Cardiac septum (tissue), 1 donor: ENCODE measurements at regions not wholly inside any gene's neighbourhood (a gene's known extent, or its start where the extent isn't known, plus 50 kb on each side); places are given as distances from the start of the nearest gene placed in this dataset.
"Not testable (repeated sequence)": the region's sequence is repeated elsewhere in the genome, so short reads cannot be mapped to it uniquely, and the experiment has no call there.

Source experiments
- DNase-seq: peaks from one replicate; pipeline ENCODE4 v3.0.0-alpha.2; 2020; ENCODE audit warnings: low spot score
- intact Hi-C: fragments of 100-400 bp; cut with DNase I; formaldehyde crosslinking; loops from one replicate; pipeline ENCODE4 v1.14.0; 2022
- donor health status: DM: no; HTN: no; CAD: no.

- intact Hi-C loops: no loop called here
Observed at GRCh38 chr2:150669492-150669891, 182.0 kb upstream of the RND3 start.

GRCh38 chr2:150667039-150667438, 179.6 kb upstream of the RND3 start:
- DNase-seq, intact Hi-C loops: not testable (repeated sequence)

More at GRCh38 chr2:150669492-150669891, 182.0 kb upstream of the RND3 start:
- no peak for DNase-seq

- intact Hi-C loops: no loop called here
- DNase-seq: no peak
Observed at GRCh38 chr2:150663143-150663542, 175.7 kb upstream of the RND3 start.

- intact Hi-C loops: no loop called here
- DNase-seq: no peak
Observed at GRCh38 chr2:150656002-150656401, 168.5 kb upstream of the RND3 start.

- intact Hi-C loops: no loop called here
- no peak for DNase-seq
Observed at GRCh38 chr2:150653351-150653750, 165.9 kb upstream of the RND3 start.

GRCh38 chr2:150647943-150648342, 160.5 kb upstream of the RND3 start:
- intact Hi-C loops: no loop called here
- no peak for DNase-seq

- DNase-seq: no peak
- intact Hi-C loops: no loop called here
Observed at GRCh38 chr2:150646746-150647145, 159.3 kb upstream of the RND3 start.

GRCh38 chr2:150644298-150645067, 157.0 kb upstream of the RND3 start:
- intact Hi-C loops: no loop called here

GRCh38 chr2:150643114-150643725, 155.8 kb upstream of the RND3 start:
- DNase-seq: no peak
- intact Hi-C loops: no loop called here

More at GRCh38 chr2:150644298-150645067, 157.0 kb upstream of the RND3 start:
- no peak for DNase-seq

GRCh38 chr2:150640039-150640438, 152.6 kb upstream of the RND3 start:
- DNase-seq: no peak
- intact Hi-C loops: no loop called here

- no peak for DNase-seq
- intact Hi-C loops: no loop called here
Observed at GRCh38 chr2:150639383-150639782, 151.9 kb upstream of the RND3 start.

GRCh38 chr2:150631236-150631821, 143.9 kb upstream of the RND3 start:
- DNase-seq: no peak
- intact Hi-C loops: no loop called here

- intact Hi-C loops: no loop called here
- no peak for DNase-seq
Observed at GRCh38 chr2:150630587-150631235, 143.2 kb upstream of the RND3 start.

- intact Hi-C loops: loop anchor here (10.0 kb wide), 1 partner anchor 427 kb away; no protein-coding TSS in a partner anchor
- no peak for DNase-seq
Observed at GRCh38 chr2:150627526-150627925, 140.1 kb upstream of the RND3 start.

GRCh38 chr2:150626934-150627411, 139.5 kb upstream of the RND3 start:
- intact Hi-C loops: loop anchor here (10.0 kb wide), 1 partner anchor 428 kb away; no protein-coding TSS in a partner anchor
- DNase-seq: no peak

- no peak for DNase-seq
- intact Hi-C loops: loop anchor here (10.0 kb wide), 1 partner anchor 429 kb away; no protein-coding TSS in a partner anchor
Observed at GRCh38 chr2:150625741-150626140, 138.3 kb upstream of the RND3 start.

- no peak for DNase-seq
- intact Hi-C loops: loop anchor here (10.0 kb wide), 1 partner anchor 429 kb away; no protein-coding TSS in a partner anchor
Observed at GRCh38 chr2:150625303-150625702, 137.8 kb upstream of the RND3 start.

GRCh38 chr2:150624001-150624401, 136.5 kb upstream of the RND3 start:
- no peak for DNase-seq
- intact Hi-C loops: loop anchor here (10.0 kb wide), 1 partner anchor 431 kb away; no protein-coding TSS in a partner anchor

GRCh38 chr2:150621526-150622213, 134.2 kb upstream of the RND3 start:
- intact Hi-C loops: loop anchor here (10.0 kb wide), 1 partner anchor 433 kb away; no protein-coding TSS in a partner anchor

More at GRCh38 chr2:150621526-150622213, 134.2 kb upstream of the RND3 start:
- DNase-seq: no peak
